ENCODE measurements at regions not wholly inside any gene's neighbourhood (a gene's known extent, or its start where the extent isn't known, plus 50 kb on each side); places are given as distances from the start of the nearest gene placed in this dataset.

DNA sequence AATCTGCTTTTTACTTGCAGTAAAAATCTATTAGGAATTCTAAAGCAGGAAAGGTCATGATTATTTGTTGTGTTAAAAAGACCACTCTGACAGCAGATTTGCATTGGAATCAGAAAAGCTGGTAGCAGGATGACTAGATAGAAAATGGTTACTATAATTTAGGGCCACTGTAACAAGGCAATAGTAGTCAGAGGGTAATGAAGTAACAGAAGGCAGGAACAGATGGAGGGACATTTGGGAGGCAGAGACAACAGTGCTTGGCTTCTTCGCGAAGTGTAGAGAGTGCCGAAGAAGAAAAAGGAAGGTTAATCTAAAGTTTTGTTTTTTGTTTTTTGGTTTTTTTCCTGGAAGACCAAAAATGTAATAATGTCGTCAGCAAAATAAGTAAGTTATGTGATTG is 129.8 kb upstream of the SLC5A12 start:
- no peak overlapping the region for H2AFZ ChIP-seq (ENCODE audit: control insufficient read depth, low read depth, low read length)
- no peak overlapping the region for H3K27ac ChIP-seq (ENCODE audit: control insufficient read depth, insufficient read depth)
- ChIA-PET RAD21 (ENCODE audit: unreplicated experiment) (no interaction called here), POLR2A (no interaction called here), CTCF (no interaction called here), SMC1A (ENCODE audit: uncharacterized antibody, unreplicated experiment) (no interaction called here)
- no peak overlapping the region for H3K4me2 ChIP-seq (ENCODE audit: control insufficient read depth, insufficient read depth)
- no peaks in the 10 kb centered on the region for H3K27me3 ChIP-seq (replicated peaks in 1 of 2; ENCODE audit: control insufficient read depth in 2 of 2, insufficient read depth in 2 of 2, low read length in 1 of 2)
- H3K79me2 ChIP-seq (ENCODE audit: control insufficient read depth, insufficient read depth, low read length) = no peaks in the 10 kb centered on the region
- H3K36me3 ChIP-seq (ENCODE audit: control insufficient read depth in 2 of 2, insufficient read depth in 2 of 2, low read length in 1 of 2) = no peaks in the 10 kb centered on the region
- H4K20me1 ChIP-seq (ENCODE audit: control insufficient read depth, insufficient read depth) = no peaks in the 10 kb centered on the region
- in situ Hi-C loops (cut with MboI) (no loop called here), intact Hi-C loops (cut with micrococcal nuclease; ENCODE audit: unreplicated experiment) (no loop called here)
- H3K9ac ChIP-seq (ENCODE audit: control insufficient read depth, insufficient read depth, low read length) = no peak overlapping the region
- no peak overlapping the region for H3K4me3 ChIP-seq
- TF ChIP-seq, protein P1, sequence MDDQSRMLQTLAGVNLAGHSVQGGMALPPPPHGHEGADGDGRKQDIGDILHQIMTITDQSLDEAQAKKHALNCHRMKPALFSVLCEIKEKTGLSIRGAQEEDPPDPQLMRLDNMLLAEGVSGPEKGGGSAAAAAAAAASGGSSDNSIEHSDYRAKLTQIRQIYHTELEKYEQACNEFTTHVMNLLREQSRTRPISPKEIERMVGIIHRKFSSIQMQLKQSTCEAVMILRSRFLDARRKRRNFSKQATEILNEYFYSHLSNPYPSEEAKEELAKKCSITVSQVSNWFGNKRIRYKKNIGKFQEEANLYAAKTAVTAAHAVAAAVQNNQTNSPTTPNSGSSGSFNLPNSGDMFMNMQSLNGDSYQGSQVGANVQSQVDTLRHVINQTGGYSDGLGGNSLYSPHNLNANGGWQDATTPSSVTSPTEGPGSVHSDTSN (IDR thresholded peaks at IDR 0.05; ENCODE audit: insufficient replicate concordance, low read depth, low read length) = no peak
- TF ChIP-seq NR2F1 (conservative IDR thresholded peaks at IDR 0.05) = no peak
- no peak for TF ChIP-seq KLF5 (IDR thresholded peaks at IDR 0.05; ENCODE audit: partially characterized antibody)
- no peak for TF ChIP-seq BHLHE40 (IDR thresholded peaks at IDR 0.05; ENCODE audit: borderline replicate concordance in 1 of 2, low read depth in 2 of 2, low read length in 1 of 2)
- DNase-seq (ENCODE audit: low read depth, low spot score) (no peak), ATAC-seq (no peak), FAIRE-seq (no peak)
- no peaks in the 10 kb centered on the region for H3K9me3 ChIP-seq (replicated peaks; ENCODE audit: control insufficient read depth, insufficient read depth, low read length)
- BruUV-seq (replicated peaks) = no TSS peak
- no peaks in the 10 kb centered on the region for H3K4me1 ChIP-seq (ENCODE audit: control insufficient read depth, insufficient read depth, low read length)
- 49% methylated on average over 4 of the region's 4 CpGs for WGBS (ENCODE audit: insufficient coverage, insufficient replicate concordance, low lambda C conversion rate, missing lambda C conversion rate)

DNA sequence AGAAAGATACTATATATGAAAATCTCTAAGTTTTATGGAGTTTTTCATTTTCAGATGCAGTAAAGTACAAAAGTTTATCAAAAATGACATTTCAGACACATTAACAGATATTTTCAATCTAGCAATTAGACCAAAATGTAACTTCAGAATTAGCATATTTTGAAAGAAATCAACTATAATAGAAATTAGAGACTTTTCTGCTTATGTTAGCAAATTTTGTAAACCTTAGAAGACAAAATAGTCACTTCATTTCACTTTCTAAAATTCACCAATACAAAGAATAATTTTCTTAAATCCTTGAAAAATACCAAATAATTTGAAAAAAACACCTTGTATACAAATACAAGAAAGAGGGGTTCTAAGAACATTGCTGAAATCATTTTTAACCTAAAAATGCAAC is 135.8 kb upstream of the FIBIN start:
- Histone ChIP-seq H3K4me2 (ENCODE audit: control insufficient read depth, insufficient read depth) (no peak overlapping the region), H3K9me3 (replicated peaks; ENCODE audit: control insufficient read depth, insufficient read depth, low read length) (no peaks in the 10 kb centered on the region), H3K9ac (ENCODE audit: control insufficient read depth, insufficient read depth, low read length) (no peak overlapping the region), H3K79me2 (ENCODE audit: control insufficient read depth, insufficient read depth, low read length) (no peaks in the 10 kb centered on the region), H3K4me1 (ENCODE audit: control insufficient read depth, insufficient read depth, low read length) (no peaks in the 10 kb centered on the region), H3K36me3 (ENCODE audit: control insufficient read depth in 2 of 2, insufficient read depth in 2 of 2, low read length in 1 of 2) (no peaks in the 10 kb centered on the region), H3K27me3 (replicated peaks in 1 of 2; ENCODE audit: control insufficient read depth in 2 of 2, insufficient read depth in 2 of 2, low read length in 1 of 2) (no peaks in the 10 kb centered on the region), H3K4me3 (no peak overlapping the region), H3K27ac (ENCODE audit: control insufficient read depth, insufficient read depth) (no peak overlapping the region), H2AFZ (ENCODE audit: control insufficient read depth, low read depth, low read length) (no peak overlapping the region), H4K20me1 (ENCODE audit: control insufficient read depth, insufficient read depth) (no peaks in the 10 kb centered on the region)
- TF ChIP-seq EED (IDR thresholded peaks at IDR 0.05; ENCODE audit: low read depth) (no peak), BRCA1 (IDR thresholded peaks at IDR 0.05; ENCODE audit: low read depth, low read length) (no peak), YY1 (IDR thresholded peaks at IDR 0.05; ENCODE audit: low read depth, low read length) (no peak), NFYB (IDR thresholded peaks at IDR 0.05; ENCODE audit: insufficient read depth, low read depth, low read length) (no peak), ASH2L (IDR thresholded peaks at IDR 0.05; ENCODE audit: borderline replicate concordance, low read depth) (no peak), ZNF217 (IDR thresholded peaks at IDR 0.05) (no peak)
- TF ChIP-seq, protein P2, sequence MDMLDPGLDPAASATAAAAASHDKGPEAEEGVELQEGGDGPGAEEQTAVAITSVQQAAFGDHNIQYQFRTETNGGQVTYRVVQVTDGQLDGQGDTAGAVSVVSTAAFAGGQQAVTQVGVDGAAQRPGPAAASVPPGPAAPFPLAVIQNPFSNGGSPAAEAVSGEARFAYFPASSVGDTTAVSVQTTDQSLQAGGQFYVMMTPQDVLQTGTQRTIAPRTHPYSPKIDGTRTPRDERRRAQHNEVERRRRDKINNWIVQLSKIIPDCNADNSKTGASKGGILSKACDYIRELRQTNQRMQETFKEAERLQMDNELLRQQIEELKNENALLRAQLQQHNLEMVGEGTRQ (IDR thresholded peaks at IDR 0.05; ENCODE audit: borderline replicate concordance, low read depth, low read length) = no peak
- TF ChIP-seq, protein P3, sequence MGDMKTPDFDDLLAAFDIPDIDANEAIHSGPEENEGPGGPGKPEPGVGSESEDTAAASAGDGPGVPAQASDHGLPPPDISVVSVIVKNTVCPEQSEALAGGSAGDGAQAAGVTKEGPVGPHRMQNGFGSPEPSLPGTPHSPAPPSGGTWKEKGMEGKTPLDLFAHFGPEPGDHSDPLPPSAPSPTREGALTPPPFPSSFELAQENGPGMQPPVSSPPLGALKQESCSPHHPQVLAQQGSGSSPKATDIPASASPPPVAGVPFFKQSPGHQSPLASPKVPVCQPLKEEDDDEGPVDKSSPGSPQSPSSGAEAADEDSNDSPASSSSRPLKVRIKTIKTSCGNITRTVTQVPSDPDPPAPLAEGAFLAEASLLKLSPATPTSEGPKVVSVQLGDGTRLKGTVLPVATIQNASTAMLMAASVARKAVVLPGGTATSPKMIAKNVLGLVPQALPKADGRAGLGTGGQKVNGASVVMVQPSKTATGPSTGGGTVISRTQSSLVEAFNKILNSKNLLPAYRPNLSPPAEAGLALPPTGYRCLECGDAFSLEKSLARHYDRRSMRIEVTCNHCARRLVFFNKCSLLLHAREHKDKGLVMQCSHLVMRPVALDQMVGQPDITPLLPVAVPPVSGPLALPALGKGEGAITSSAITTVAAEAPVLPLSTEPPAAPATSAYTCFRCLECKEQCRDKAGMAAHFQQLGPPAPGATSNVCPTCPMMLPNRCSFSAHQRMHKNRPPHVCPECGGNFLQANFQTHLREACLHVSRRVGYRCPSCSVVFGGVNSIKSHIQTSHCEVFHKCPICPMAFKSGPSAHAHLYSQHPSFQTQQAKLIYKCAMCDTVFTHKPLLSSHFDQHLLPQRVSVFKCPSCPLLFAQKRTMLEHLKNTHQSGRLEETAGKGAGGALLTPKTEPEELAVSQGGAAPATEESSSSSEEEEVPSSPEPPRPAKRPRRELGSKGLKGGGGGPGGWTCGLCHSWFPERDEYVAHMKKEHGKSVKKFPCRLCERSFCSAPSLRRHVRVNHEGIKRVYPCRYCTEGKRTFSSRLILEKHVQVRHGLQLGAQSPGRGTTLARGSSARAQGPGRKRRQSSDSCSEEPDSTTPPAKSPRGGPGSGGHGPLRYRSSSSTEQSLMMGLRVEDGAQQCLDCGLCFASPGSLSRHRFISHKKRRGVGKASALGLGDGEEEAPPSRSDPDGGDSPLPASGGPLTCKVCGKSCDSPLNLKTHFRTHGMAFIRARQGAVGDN (IDR thresholded peaks at IDR 0.05) = no peak
- ATAC-seq (no peak), DNase-seq (ENCODE audit: low read depth, low spot score) (no peak), FAIRE-seq (no peak)
- RAD21 ChIA-PET (ENCODE audit: unreplicated experiment) = no interaction called here
- SMC1A ChIA-PET (ENCODE audit: uncharacterized antibody, unreplicated experiment) = no interaction called here
- intact Hi-C loops (cut with micrococcal nuclease; ENCODE audit: unreplicated experiment) (no loop called here), in situ Hi-C loops (cut with MboI) (no loop called here)
- CTCF ChIA-PET = no interaction called here
- BruUV-seq (replicated peaks) = no TSS peak
- POLR2A ChIA-PET = no interaction called here

Data from GM12878 (cell line).